GM19452 (cell line): ENCODE measurements at regions not wholly inside any gene's neighbourhood (a gene's known extent, or its start where the extent isn't known, plus 50 kb on each side); places are given as distances from the start of the nearest gene placed in this dataset.
A peak's percentile ranks its signal among the peaks of the same experiment; 100 is the strongest.

Source experiments
- ATAC-seq: cut with Tn5 transposase; IDR thresholded peaks from one replicate; pipeline ENCODE4 v1.9.1; 2021; ENCODE audit not compliant: unreplicated experiment

DNA sequence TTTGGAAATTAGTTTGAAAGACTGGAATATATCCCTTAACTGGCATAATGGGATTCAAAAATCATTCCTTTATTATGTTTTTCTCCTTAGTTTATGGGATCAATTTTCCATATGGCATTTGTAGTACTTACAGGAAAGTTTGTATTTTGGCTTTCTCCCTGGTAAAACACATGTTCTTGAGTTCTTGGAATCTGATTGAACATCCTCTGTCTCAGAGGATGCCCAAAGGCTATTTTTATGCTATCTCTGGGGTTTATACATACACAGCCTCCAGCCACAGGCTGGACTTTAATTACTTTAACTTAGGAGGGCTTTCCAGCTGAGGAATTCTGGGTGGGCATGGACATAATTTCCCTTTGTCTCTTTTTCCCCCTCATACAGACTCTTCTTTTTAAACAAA, 236.4 kb downstream of the HGF start:
- no peak for ATAC-seq

GRCh38 chr7:81529785-81530184, 240.1 kb downstream of the HGF start:
- no peak for ATAC-seq

GRCh38 chr7:81527651-81528050, 242.2 kb downstream of the HGF start:
- no peak for ATAC-seq

DNA sequence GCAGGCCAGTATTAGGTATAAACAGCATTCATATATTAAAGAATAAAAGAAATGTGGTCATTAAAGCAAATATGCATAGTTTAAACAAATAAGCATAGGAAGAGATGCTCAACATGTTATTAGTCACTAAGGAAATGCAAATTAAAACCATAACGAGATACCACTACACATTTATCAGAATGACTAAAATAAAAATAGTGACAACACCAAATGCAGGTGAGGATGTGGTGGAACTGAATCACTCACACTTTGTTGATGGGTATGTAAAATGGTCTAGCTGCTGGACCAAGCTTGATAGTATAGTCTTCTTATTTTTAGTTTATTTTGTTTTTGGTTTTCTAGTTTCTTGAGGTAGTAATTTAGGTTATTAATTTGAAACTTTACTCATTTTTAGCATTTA, 242.9 kb downstream of the HGF start:
- ATAC-seq, result no peak

GRCh38 chr7:81525841-81526240, 244.0 kb downstream of the HGF start:
- ATAC-seq, result no peak

DNA sequence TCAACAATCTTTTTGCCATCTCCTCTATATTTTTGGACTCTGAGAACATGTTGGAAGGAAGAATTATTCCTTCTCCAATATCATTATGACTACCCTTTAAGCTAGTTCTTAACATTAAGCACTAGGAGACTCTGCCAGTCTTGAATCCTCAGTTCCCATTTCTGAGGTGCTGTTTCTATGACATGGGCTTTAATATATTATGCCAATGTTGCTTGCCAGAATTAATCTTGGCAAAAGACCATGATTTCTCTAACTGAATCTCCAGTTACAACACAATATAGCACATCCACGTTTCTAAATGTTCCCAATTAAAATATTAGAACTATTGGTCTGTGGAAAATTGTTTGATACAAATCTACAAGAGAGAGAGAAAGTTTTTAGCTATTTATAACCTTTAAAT, 250.0 kb downstream of the HGF start:
- no peak for ATAC-seq

GRCh38 chr7:81516898-81517297, 252.9 kb downstream of the HGF start:
- no peak for ATAC-seq

DNA sequence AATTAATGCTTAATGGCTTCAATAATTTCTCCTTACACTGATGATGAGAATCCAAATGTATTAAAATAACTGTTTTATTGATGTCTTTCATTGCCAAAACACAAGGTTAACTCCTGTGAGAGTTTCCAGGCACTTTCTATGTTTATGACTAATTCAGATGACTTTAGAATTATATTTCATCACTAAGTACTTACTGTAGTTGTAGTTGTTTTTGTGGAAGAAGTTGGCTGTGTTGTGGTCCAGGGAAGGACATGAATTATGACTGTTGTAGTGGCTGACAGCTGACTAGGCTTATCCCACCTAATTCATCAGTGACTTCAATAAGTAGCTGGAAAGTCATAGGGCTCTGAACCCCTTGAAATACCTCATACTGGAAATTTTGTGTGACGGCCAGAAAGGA, 254.8 kb downstream of the HGF start:
- ATAC-seq, result no peak

DNA sequence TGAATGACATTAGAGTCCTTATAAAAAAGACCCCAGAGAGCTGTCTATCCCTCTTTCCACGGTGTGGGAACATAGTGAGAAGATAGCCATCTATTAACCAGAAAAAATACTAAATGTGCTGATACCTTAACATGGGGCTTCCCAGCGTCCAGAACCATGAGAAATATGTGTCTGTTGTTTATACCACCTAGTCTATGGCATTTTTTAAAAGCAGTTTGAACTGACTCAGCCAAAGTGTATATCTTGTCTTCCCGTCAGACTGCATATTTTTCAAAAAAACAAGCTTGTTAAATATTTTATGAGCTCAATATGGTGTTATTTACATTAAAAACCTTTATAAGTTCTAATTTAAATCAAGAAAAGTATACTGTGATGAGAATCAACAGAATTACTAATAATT, 255.3 kb downstream of the HGF start:
- no peak for ATAC-seq

GRCh38 chr7:81510122-81510521, 259.7 kb downstream of the HGF start:
- ATAC-seq, result no peak

GRCh38 chr7:81507221-81507620, 262.6 kb downstream of the HGF start:
- no peak for ATAC-seq

DNA sequence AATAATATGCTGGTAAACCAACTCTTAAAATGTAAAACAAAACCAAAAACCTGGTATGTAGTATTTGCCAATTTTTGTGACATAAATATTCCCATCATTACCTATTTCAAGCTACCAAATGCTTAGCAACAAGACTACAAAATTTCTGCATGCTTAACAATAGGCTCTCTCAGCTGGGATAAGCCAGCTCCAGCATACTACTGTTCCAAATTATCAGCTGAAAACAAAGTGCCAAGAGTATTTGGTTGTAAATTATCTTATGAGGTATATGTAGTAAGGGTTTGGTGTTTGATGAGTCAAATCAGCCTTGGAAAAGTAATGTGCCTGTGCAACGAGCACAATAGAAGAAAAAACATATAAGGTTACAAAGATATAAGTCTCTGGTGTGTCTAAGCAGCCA, 263.2 kb downstream of the HGF start:
- ATAC-seq, result no peak

DNA sequence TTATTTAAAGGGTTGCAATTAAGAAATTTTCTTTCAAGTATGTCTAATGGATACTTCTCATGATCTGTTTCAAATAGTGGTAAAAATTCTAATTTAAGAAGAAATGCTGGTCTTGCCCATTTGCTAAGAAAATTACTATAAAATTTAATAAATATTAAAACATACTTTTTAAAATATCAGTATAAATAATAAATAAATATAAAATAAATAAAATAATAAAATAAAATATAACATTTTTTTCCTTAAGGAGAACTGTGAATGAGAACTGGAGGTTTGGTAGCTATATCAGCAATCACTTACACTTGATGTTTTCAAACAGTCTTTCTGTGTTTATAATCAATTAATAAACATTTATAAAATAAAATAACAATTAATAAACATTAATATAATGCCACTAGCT, 266.1 kb downstream of the HGF start:
- no peak for ATAC-seq

- no peak for ATAC-seq
Observed at GRCh38 chr7:81503336-81503735, 266.5 kb downstream of the HGF start.

DNA sequence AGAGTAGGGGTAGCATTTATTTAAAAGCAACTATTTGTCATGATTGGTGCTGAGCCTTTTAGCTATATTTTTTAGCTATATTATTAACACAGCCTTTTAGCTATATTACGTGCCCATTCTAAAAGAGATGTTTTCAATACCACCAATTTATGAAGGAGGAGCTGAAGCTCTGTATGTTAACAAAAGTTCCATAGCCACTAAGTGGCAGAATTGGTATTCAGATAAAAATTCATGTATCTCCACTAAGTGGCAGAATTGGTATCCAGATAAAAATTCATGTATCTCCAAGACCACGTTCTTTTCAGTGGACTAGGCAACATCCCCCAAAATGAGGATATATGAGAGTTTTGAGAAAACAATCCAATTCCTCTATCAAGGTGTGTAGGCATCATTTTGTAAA, 268.6 kb downstream of the HGF start:
- ATAC-seq, result no peak

DNA sequence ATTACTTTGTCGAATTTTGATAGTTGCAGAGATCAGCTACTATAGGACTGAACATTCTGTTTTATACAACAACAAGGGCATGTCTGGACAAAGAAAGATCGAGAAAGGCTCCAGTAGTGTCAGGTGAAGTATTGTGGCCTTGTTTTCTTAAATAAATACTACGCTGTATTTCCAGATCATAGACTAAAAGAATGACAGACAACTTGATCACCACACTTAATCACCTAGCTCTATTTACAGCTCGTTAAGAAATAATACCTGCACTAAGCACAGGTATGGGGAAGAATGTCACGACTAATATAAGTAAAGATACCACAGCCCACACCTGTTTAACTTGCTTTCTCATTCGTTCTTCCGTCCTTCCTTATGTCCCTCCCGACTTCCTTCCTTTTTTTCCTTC, 269.2 kb downstream of the HGF start:
- ATAC-seq, result no peak

GRCh38 chr7:81499262-81500116, 270.4 kb downstream of the HGF start:
- ATAC-seq, result peak; percentile 61

DNA sequence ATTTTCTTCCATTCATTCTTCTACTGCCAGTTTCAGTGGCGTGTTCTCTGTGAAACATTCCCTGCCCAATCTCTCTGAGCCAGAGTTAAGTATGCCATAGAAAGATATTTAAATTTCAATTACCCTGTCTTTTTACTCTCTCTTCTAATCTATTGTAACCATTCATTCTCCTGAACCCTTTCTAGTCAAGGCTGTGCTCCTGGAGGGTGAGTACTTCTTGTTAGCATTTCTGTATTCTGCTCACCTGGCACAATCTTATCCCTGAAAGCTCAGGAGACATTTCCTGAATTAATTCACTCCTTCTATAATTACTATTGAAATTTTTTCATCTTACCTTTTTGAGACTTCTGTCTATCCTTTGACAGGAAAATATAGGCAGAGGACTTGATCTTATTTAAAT, 271.7 kb downstream of the HGF start:
- ATAC-seq, result no peak

DNA sequence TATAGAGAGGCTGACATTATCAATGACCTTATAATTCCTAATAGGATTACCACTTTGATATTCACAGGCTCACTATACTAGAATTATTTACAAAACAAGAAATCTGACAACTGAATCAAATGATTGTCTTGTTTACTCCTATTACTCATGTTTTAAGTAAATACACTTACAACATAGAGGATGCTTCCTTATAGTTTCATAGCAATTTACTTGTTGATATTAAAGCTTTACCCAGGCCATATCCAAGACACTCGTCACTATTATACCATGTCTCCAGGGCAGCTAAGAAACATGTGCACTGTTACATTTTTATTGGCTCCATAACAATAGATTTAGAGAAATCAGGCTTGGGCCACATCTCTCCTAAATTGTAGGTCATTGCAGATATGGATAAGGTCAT, 276.9 kb downstream of the HGF start:
- ATAC-seq, result no peak

GRCh38 chr7:81492240-81492639, 277.6 kb downstream of the HGF start:
- ATAC-seq, result no peak

DNA sequence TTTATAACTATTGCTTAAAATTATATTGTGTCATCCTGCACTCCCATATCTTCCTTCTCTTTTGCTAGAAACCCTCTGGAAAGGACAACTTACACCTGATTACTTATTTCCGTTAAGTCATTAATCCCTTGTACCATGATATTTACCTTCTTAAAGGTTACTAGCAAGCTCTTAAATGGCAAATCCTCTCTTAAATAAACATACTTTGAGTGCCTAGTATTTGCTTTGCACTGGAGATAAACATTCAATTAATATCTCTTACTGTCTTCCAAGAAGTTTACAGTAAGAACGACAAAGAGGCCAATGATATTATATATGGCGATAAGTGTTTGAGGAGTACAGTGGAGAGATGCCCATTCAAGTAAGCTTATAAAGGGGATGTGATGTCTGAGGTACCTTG, 278.3 kb downstream of the HGF start:
- no peak for ATAC-seq

DNA sequence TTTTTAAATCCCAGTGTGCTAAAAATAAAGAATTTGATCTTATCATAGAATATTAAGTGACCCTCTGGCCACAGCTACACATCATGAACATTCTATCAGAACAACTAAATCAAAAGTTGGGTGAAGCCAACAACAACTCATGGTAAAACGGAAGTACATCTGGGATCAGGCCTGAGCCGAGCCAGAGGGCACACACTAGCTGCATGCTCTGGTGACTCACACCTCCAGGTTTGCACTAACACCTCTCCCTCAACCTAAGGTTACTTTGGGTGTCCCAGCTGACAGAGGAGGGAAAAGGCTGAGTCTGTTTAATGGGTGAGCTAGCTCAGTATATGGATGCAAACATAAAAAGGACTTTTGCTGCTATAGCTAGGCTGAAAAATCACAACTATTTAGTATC, 281.6 kb downstream of the HGF start:
- no peak for ATAC-seq

DNA sequence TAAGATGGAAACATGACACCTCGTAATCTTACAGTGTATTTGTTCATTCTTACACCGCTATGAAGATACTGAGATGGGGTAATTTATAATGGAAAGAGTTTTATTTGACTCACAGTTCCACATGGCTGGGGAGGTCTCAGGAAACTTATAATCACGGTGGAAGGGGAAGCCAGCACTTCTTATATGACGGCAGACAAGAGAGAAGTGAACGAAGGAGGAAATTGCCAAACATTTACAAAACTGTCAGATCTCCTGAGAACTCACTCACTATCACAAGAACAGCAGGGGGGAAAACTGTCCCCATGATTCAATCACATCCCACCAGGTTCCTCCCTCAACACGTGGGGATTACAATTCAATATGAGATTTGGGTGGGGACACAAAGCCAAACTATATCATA, 282.3 kb downstream of the HGF start:
- ATAC-seq, result no peak
